ENCODE measurements at regions not wholly inside any gene's neighbourhood (a gene's known extent, or its start where the extent isn't known, plus 50 kb on each side); places are given as distances from the start of the nearest gene placed in this dataset.

GRCh38 chr1:22374001-22374400 is 77.7 kb upstream of the ZBTB40 start:
- Histone ChIP-seq H3K4me2 (ENCODE audit: insufficient read depth, low read length) (no peak overlapping the region), H3K9me1 (replicated peaks; ENCODE audit: control insufficient read depth, extremely low read depth, insufficient read depth, low read length) (no peaks in the 10 kb centered on the region), H3K79me2 (ENCODE audit: control insufficient read depth, insufficient read depth, low read length) (no peaks in the 10 kb centered on the region), H3K27me3 (ENCODE audit: control insufficient read depth in 2 of 2, insufficient read depth in 2 of 2, low read length in 2 of 2) (peaks cover 0 to 10% of the 10 kb centered on the region in 2 experiments), H3K27ac (ENCODE audit: insufficient read depth, low read depth, low read length) (no peak overlapping the region), H3K4me1 (ENCODE audit: control insufficient read depth, extremely low read depth, insufficient read depth, low read length) (no peaks in the 10 kb centered on the region), H3K9ac (replicated peaks; ENCODE audit: extremely low read depth, insufficient read depth, low read length) (no peak overlapping the region), H2AFZ (ENCODE audit: low read depth, low read length) (no peak overlapping the region), H3K9me3 (replicated peaks; ENCODE audit: control insufficient read depth, insufficient read depth, low read length) (no peaks in the 10 kb centered on the region), H4K20me1 (replicated peaks; ENCODE audit: control insufficient read depth, extremely low read depth, insufficient read depth, low read length) (no peaks in the 10 kb centered on the region), H3K4me3 (replicated peaks in 1 of 3; ENCODE audit: insufficient read depth in 1 of 3, low read depth in 1 of 3, low read length in 3 of 3) (no peak overlapping the region), H3K36me3 (ENCODE audit: control insufficient read depth in 2 of 2, extremely low read depth in 1 of 2, insufficient read depth in 2 of 2, low read length in 2 of 2) (no peaks in the 10 kb centered on the region)
- dilution Hi-C loops (cut with MboI; ENCODE audit: extremely low pct_ligation_motif_present, low sequenced_read_pairs) = no loop called here
- FAIRE-seq (no peak), DNase-seq (ENCODE audit: low read depth, low spot score) (no peak)
- intact Hi-C loops (cut with micrococcal nuclease) = no loop called here
- TF ChIP-seq MAX (IDR thresholded peaks at IDR 0.05; ENCODE audit: insufficient read depth, insufficient read length) (no peak), POLR2AphosphoS5 (IDR thresholded peaks at IDR 0.05; ENCODE audit: insufficient read depth, low read depth, low read length) (no peak), CTCF (IDR thresholded peaks at IDR 0.05; ENCODE audit: extremely low read depth in 1 of 2, insufficient read depth in 1 of 2, low read depth in 1 of 2, low read length in 2 of 2) (no peak), MYC (IDR thresholded peaks at IDR 0.05; ENCODE audit: low read depth, low read length) (no peak), EZH2 (IDR thresholded peaks at IDR 0.05; ENCODE audit: borderline replicate concordance, low read depth, low read length, severe bottlenecking) (no peak), JUN (IDR thresholded peaks at IDR 0.05; ENCODE audit: borderline replicate concordance, insufficient read depth, insufficient read length, low read depth) (no peak), FOS (IDR thresholded peaks at IDR 0.05; ENCODE audit: borderline replicate concordance, insufficient read depth, low read length) (no peak), GATA2 (IDR thresholded peaks at IDR 0.05; ENCODE audit: insufficient read depth, insufficient read length, low read depth, low read length) (no peak), POLR2A (IDR thresholded peaks at IDR 0.05; ENCODE audit: low read depth, low read length) (no peak)
- ChIA-PET CTCF (interaction anchor here (1.4 kb wide), 1 partner anchor 268 kb away, joined by 3 read pairs; no protein-coding TSS in a partner anchor), POLR2A (no interaction called here)
- BruUV-seq (replicated peaks) = no TSS peak

Data from endothelial cell of umbilical vein (primary cell).